PC-9 (cell line): ENCODE measurements at regions not wholly inside any gene's neighbourhood (a gene's known extent, or its start where the extent isn't known, plus 50 kb on each side); places are given as distances from the start of the nearest gene placed in this dataset.

Experiments used
- EZH2 ChIP-seq: fragments of 200-600 bp; sonication (generic); IDR thresholded peaks from 2 replicates; pipeline ENCODE4 v1.8.0; 2017; ENCODE audit warnings: antibody characterized with exemption, low read depth
- TF ChIP-seq, protein P1 (sequence below): fragments of 200-600 bp; sonication (generic); conservative IDR thresholded peaks from 2 replicates; pipeline ENCODE4 v1.6.1; 2017; ENCODE audit warnings: mixed run types, antibody characterized with exemption, mild to moderate bottlenecking, moderate library complexity

DNA sequence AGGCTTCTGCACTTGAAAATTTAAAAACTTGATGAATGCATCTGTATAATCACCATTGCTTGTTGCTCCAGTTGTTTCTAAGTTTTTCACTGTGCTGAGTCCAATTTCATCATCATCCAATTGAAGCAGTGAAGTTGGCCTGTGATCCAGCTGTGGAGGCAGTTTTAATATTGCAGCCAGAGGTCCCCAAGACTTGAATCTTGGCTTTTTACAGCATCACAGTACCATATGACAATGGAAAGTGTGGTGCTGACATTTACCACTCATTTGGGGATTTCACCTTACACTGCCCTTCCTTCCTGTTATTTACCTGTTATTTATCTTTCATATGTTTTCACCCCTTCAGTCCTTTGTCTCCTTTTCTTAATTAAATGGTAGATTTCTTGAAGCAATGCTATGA lies 76.2 kb upstream of the SPIN1 start:
- TF ChIP-seq, protein P1, sequence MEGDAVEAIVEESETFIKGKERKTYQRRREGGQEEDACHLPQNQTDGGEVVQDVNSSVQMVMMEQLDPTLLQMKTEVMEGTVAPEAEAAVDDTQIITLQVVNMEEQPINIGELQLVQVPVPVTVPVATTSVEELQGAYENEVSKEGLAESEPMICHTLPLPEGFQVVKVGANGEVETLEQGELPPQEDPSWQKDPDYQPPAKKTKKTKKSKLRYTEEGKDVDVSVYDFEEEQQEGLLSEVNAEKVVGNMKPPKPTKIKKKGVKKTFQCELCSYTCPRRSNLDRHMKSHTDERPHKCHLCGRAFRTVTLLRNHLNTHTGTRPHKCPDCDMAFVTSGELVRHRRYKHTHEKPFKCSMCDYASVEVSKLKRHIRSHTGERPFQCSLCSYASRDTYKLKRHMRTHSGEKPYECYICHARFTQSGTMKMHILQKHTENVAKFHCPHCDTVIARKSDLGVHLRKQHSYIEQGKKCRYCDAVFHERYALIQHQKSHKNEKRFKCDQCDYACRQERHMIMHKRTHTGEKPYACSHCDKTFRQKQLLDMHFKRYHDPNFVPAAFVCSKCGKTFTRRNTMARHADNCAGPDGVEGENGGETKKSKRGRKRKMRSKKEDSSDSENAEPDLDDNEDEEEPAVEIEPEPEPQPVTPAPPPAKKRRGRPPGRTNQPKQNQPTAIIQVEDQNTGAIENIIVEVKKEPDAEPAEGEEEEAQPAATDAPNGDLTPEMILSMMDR: no peak
- no peak for TF ChIP-seq EZH2
